Activated CD4-positive, alpha-beta T cell treated with anti-CD3 and anti-CD28 coated beads for 1 hour (primary cell): ENCODE measurements at regions not wholly inside any gene's neighbourhood (a gene's known extent, or its start where the extent isn't known, plus 50 kb on each side); places are given as distances from the start of the nearest gene placed in this dataset.

ENCODE experiments used
- DNase-seq: peaks from one replicate; pipeline ENCODE4 v3.0.0-alpha.2; 2020

GRCh38 chr1:55418208-55419000 lies 203.2 kb upstream of the USP24 start:
- DNase-seq, result no peak

- DNase-seq, result no peak
These were observed 201.1 kb upstream of the USP24 start for GRCh38 chr1:55416164-55416842.

GRCh38 chr1:55413286-55413685 lies 198.1 kb upstream of the USP24 start:
- no peak for DNase-seq

GRCh38 chr1:55412060-55412459 lies 196.9 kb upstream of the USP24 start:
- DNase-seq, result no peak

- DNase-seq, result no peak
These were observed 187.7 kb upstream of the USP24 start for GRCh38 chr1:55402671-55403464.

- no peak for DNase-seq
These were observed 187.0 kb upstream of the USP24 start for GRCh38 chr1:55402142-55402541.

- DNase-seq, result no peak
These were observed 185.3 kb upstream of the USP24 start for GRCh38 chr1:55400508-55400907.

GRCh38 chr1:55399346-55399745 lies 184.2 kb upstream of the USP24 start:
- no peak for DNase-seq

GRCh38 chr1:55396381-55396891 lies 181.3 kb upstream of the USP24 start:
- DNase-seq, result no peak

GRCh38 chr1:55388960-55389359 lies 173.8 kb upstream of the USP24 start:
- DNase-seq, result no peak

GRCh38 chr1:55387145-55387544 lies 172.0 kb upstream of the USP24 start:
- no peak for DNase-seq

- no peak for DNase-seq
These were observed 171.3 kb upstream of the USP24 start for GRCh38 chr1:55386456-55386855.

- DNase-seq, result no peak
These were observed 170.3 kb upstream of the USP24 start for GRCh38 chr1:55385402-55386018.

GRCh38 chr1:55384637-55385036 lies 169.5 kb upstream of the USP24 start:
- DNase-seq, result no peak

GRCh38 chr1:55382806-55383305 lies 167.7 kb upstream of the USP24 start:
- DNase-seq, result no peak

- no peak for DNase-seq
These were observed 166.8 kb upstream of the USP24 start for GRCh38 chr1:55381983-55382382.

- no peak for DNase-seq
These were observed 166.3 kb upstream of the USP24 start for GRCh38 chr1:55381491-55381890.

GRCh38 chr1:55380355-55380970 lies 165.3 kb upstream of the USP24 start:
- no peak for DNase-seq

- no peak for DNase-seq
These were observed 163.4 kb upstream of the USP24 start for GRCh38 chr1:55378582-55378981.

GRCh38 chr1:55376897-55377296 lies 161.7 kb upstream of the USP24 start:
- no peak for DNase-seq

GRCh38 chr1:55375617-55376258 lies 160.6 kb upstream of the USP24 start:
- no peak for DNase-seq
